Sigmoid colon (tissue), 6 donors: ENCODE measurements at regions not wholly inside any gene's neighbourhood (a gene's known extent, or its start where the extent isn't known, plus 50 kb on each side); places are given as distances from the start of the nearest gene placed in this dataset.
A peak's percentile ranks its signal among the peaks of the same experiment; 100 is the strongest.

Experiments
- DNase-seq: peaks from one replicate; pipeline ENCODE4 v3.0.0-alpha.2; 2019
- H3K27ac ChIP-seq, 4 donors: fragments of 200-600 bp; sonication (generic); one replicate each; pipeline ENCODE4 v1.5.1; 2016 to 2019; ENCODE audit warnings: mild to moderate bottlenecking in 1 of 4
- H3K27me3 ChIP-seq, 3 donors: fragments of 200-600 bp; sonication (generic); one replicate each; pipeline ENCODE4 v1.5.1; 2019; ENCODE audit warnings: mild to moderate bottlenecking in 1 of 3
- H3K36me3 ChIP-seq, 4 donors: fragments of 200-600 bp; sonication (generic); one replicate each; pipeline ENCODE4 v1.5.1; 2016 to 2019
- H3K4me1 ChIP-seq, 4 donors: fragments of 200-600 bp; sonication (generic); one replicate each; pipeline ENCODE4 v1.5.1; 2017 to 2019
- H3K4me3 ChIP-seq, 4 donors: fragments of 200-600 bp; sonication (generic); one replicate each; pipeline ENCODE4 v1.5.1; 2017 to 2019; ENCODE audit warnings: mild to moderate bottlenecking in 2 of 4, moderate library complexity in 1 of 4
- H3K9me3 ChIP-seq, 4 donors: fragments of 200-600 bp in 3 of 4; sonication (generic) in 3 of 4; one replicate each; pipeline versions ENCODE4 v1.5.1 to v1.6.1; 2013 to 2019
- CTCF ChIP-seq, 4 experiments: fragments of 450-650 bp in 3 of 4; fragments of 200-600 bp in 1 of 4; IDR thresholded peaks; one replicate each; pipeline ENCODE4 v1.5.1; 2016 to 2019; ENCODE audit warnings: antibody characterized with exemption in 4 of 4, mild to moderate bottlenecking in 3 of 4, moderate library complexity in 2 of 4
- EP300 ChIP-seq, 4 donors: sonication (generic); formaldehyde crosslinking; IDR thresholded peaks; one replicate each; pipeline ENCODE4 v1.6.1; 2017; ENCODE audit warnings: antibody characterized with exemption in 4 of 4
- POLR2A ChIP-seq, 2 donors: fragments of 450-650 bp; IDR thresholded peaks; one replicate each; pipeline ENCODE4 v1.6.1; 2016; ENCODE audit warnings: antibody characterized with exemption in 2 of 2, mild to moderate bottlenecking in 2 of 2, moderate library complexity in 2 of 2
- POLR2AphosphoS5 ChIP-seq, 4 donors: sonication (generic); formaldehyde crosslinking; IDR thresholded peaks; one replicate each; pipeline ENCODE4 v1.6.1; 2017; ENCODE audit warnings: antibody characterized with exemption in 4 of 4
- WGBS, 2 donors: extraction: QIAGEN DNeasy Blood & Tissue Kit; methylation state at CpG; one replicate each; pipeline ENCODE4 v1.1.7; 2013; 5-methylcytosine and 5-hydroxymethylcytosine counted together
- intact Hi-C: fragments of 100-400 bp; cut with DNase I; formaldehyde crosslinking; loops from one replicate; pipeline ENCODE4 v1.15.1; 2023
- donor health status: healthy with polysubstance abuse.
- donor health status: healthy.

GRCh38 chr3:194865615-194866014 lies 179.9 kb downstream of the FAM43A start:
- intact Hi-C loops, result no loop called here
- peak overlapping the region in 2 of 4 donors; percentile 8 to 12 for H3K27ac ChIP-seq

GRCh38 chr3:194866236-194866635 lies 180.6 kb downstream of the FAM43A start:
- TF ChIP-seq EP300 (IDR thresholded peaks at IDR 0.05), result no peak
- no peak for TF ChIP-seq POLR2AphosphoS5 (IDR thresholded peaks at IDR 0.05)
- no peak for TF ChIP-seq POLR2A (IDR thresholded peaks at IDR 0.05)
- no peak for TF ChIP-seq CTCF (IDR thresholded peaks at IDR 0.05)
- Histone ChIP-seq H3K36me3 (no peaks in the 10 kb centered on the region), H3K9me3 (peaks cover 0 to 2% (median 0%) of the 10 kb centered on the region in 4 donors), H3K4me3 (no peak overlapping the region), H3K27me3 (peaks cover 0 to 7% (median 0%) of the 10 kb centered on the region in 3 donors), H3K27ac (no peak overlapping the region), H3K4me1 (peaks cover 0 to 8% (median 5%) of the 10 kb centered on the region in 4 donors)
- no peak for DNase-seq
- 49 to 66% methylated on average over 4 of the region's 4 CpGs for WGBS, 2 donors
- intact Hi-C loops, result no loop called here

More at GRCh38 chr3:194865615-194866014, 179.9 kb downstream of the FAM43A start:
- 78 to 87% methylated on average over 2 of the region's 2 CpGs for whole genome bisulfite sequencing, 2 donors
- Histone ChIP-seq H3K9me3 (peaks cover 0 to 2% (median 0%) of the 10 kb centered on the region in 4 donors), H3K4me1 (peaks cover 0 to 1% (median under 1%) of the 10 kb centered on the region in 4 donors), H3K36me3 (no peaks in the 10 kb centered on the region), H3K27me3 (peaks cover 0 to 7% (median 0%) of the 10 kb centered on the region in 3 donors), H3K4me3 (no peak overlapping the region)
- DNase-seq, result no peak
- no peak for TF ChIP-seq CTCF (IDR thresholded peaks at IDR 0.05)
- no peak for TF ChIP-seq POLR2AphosphoS5 (IDR thresholded peaks at IDR 0.05)
- TF ChIP-seq POLR2A (IDR thresholded peaks at IDR 0.05), result no peak
- TF ChIP-seq EP300 (IDR thresholded peaks at IDR 0.05), result no peak

- H3K27me3 ChIP-seq, result peaks cover 0 to 7% (median 0%) of the 10 kb centered on the region in 3 donors
- intact Hi-C loops, result no loop called here
- H3K4me1 ChIP-seq, result peaks cover 0 to 20% (median 15%) of the 10 kb centered on the region in 4 donors
- 9 to 46% methylated on average over 13 of the region's 13 CpGs for WGBS, 2 donors
- no peaks in the 10 kb centered on the region for H3K36me3 ChIP-seq
- peaks cover 0 to 2% (median 0%) of the 10 kb centered on the region in 4 donors for H3K9me3 ChIP-seq
- H3K27ac ChIP-seq, result peak overlapping the region in 2 of 4 donors; percentile 31 to 64
- no peak overlapping the region for H3K4me3 ChIP-seq
- peak in 2 of 4 donors; percentile 42 to 43 for TF ChIP-seq POLR2AphosphoS5 (IDR thresholded peaks at IDR 0.05)
- TF ChIP-seq POLR2A (IDR thresholded peaks at IDR 0.05), result no peak
- no peak for TF ChIP-seq CTCF (IDR thresholded peaks at IDR 0.05)
- peak in 1 of 4 donors; percentile 31 for TF ChIP-seq EP300 (IDR thresholded peaks at IDR 0.05)
- no peak for DNase-seq
Measured at GRCh38 chr3:194867270-194867983, 181.7 kb downstream of the FAM43A start.

GRCh38 chr3:194868831-194869230 lies 183.1 kb downstream of the FAM43A start:
- peaks cover 0 to 23% (median 16%) of the 10 kb centered on the region in 4 donors for H3K4me1 ChIP-seq
- no peak for TF ChIP-seq POLR2A (IDR thresholded peaks at IDR 0.05)
- TF ChIP-seq EP300 (IDR thresholded peaks at IDR 0.05), result no peak
- no peak for TF ChIP-seq POLR2AphosphoS5 (IDR thresholded peaks at IDR 0.05)
- no peak for TF ChIP-seq CTCF (IDR thresholded peaks at IDR 0.05)
- DNase-seq, result no peak
- H3K4me3 ChIP-seq, result no peak overlapping the region
- peaks cover 0 to 2% (median 0%) of the 10 kb centered on the region in 4 donors for H3K9me3 ChIP-seq
- 82 to 89% methylated on average over 11 of the region's 11 CpGs for WGBS, 2 donors
- no peak overlapping the region for H3K27ac ChIP-seq
- H3K36me3 ChIP-seq, result no peaks in the 10 kb centered on the region
- peaks cover 0 to 7% (median 0%) of the 10 kb centered on the region in 3 donors for H3K27me3 ChIP-seq
- intact Hi-C loops, result no loop called here
